GM12878 (cell line): ENCODE measurements at regions not wholly inside any gene's neighbourhood (a gene's known extent, or its start where the extent isn't known, plus 50 kb on each side); places are given as distances from the start of the nearest gene placed in this dataset.

Experiments
- ATAC-seq: fragments of 200-7000 bp; cut with Tn5 transposase; 3 replicates; pipeline ENCODE4 v1.9.1; 2020; ENCODE audit warnings: mild to moderate bottlenecking, moderate library complexity
- BruUV-seq: library from RNA; stranded (reverse); fragments of 400-500 nt; replicated peaks from 2 replicates; lab custom pipeline; 2021; lab: Mats Ljungman, UMichigan
- CTCF ChIA-PET: fragments of 300-600 bp; sonication (Branson Sonifier 250); formaldehyde crosslinking; extraction: SDS; loops from one replicate; lab custom pipeline; 2021; ENCODE audit warnings: inconsistent platforms; lab: Yijun Ruan, JAX
- POLR2A ChIA-PET: fragments of 350-600 bp; formaldehyde crosslinking; extraction: SDS; loops from one replicate; lab custom pipeline; 2021; ENCODE audit warnings: inconsistent platforms; lab: Charles Lee
- RAD21 ChIA-PET: fragments of 300-600 bp; sonication (Branson Sonifier 250); formaldehyde crosslinking; loops from one replicate; lab custom pipeline; 2023; ENCODE audit warnings: antibody characterized with exemption; ENCODE audit not compliant: unreplicated experiment; lab: Charles Lee
- SMC1A ChIA-PET: fragments of 300-600 bp; sonication (Branson Sonifier 250); formaldehyde crosslinking; loops from one replicate; lab custom pipeline; 2023; ENCODE audit not compliant: unreplicated experiment, uncharacterized antibody; lab: Charles Lee
- DNase-seq: peaks from one replicate; pipeline ENCODE4 v3.0.0-alpha.2; 2011; ENCODE audit warnings: low read depth, low spot score
- FAIRE-seq: peaks from 3 replicates; lab custom pipeline; 2011; peaks lifted over from hg19 to GRCh38; lab: Jason Lieb, UNC
- H2AFZ ChIP-seq: 2 replicates; pipeline ENCODE4 v1.6.0; 2011; ENCODE audit warnings: low read depth, low read length, control low read depth; ENCODE audit not compliant: control insufficient read depth
- H3K27ac ChIP-seq: 2 replicates; pipeline ENCODE4 v1.5.1; 2011; ENCODE audit warnings: control low read depth; ENCODE audit not compliant: control insufficient read depth, insufficient read depth
- H3K27me3 ChIP-seq, 2 experiments: replicated peaks in 1 of 2; 2 replicates each; pipeline versions ENCODE4 v1.6.0 to v1.6.1; 2011; ENCODE audit warnings: low read length in 1 of 2; ENCODE audit not compliant: control insufficient read depth in 2 of 2, insufficient read depth in 2 of 2
- H3K36me3 ChIP-seq, 2 experiments: 2 replicates each; pipeline ENCODE4 v1.5.1; 2011; ENCODE audit warnings: low read length in 1 of 2; ENCODE audit not compliant: control insufficient read depth in 2 of 2, insufficient read depth in 2 of 2
- H3K4me1 ChIP-seq: 2 replicates; pipeline ENCODE4 v1.6.1; 2011; ENCODE audit warnings: mild to moderate bottlenecking, low read length, moderate library complexity, mixed read lengths; ENCODE audit not compliant: control insufficient read depth, insufficient read depth
- H3K4me2 ChIP-seq: 2 replicates; pipeline ENCODE4 v1.6.0; 2011; ENCODE audit warnings: control low read depth; ENCODE audit not compliant: control insufficient read depth, insufficient read depth
- H3K4me3 ChIP-seq: fragments of 200-600 bp; sonication (generic); 2 replicates; pipeline ENCODE4 v1.5.1; 2016
- H3K79me2 ChIP-seq: 2 replicates; pipeline ENCODE4 v1.6.0; 2011; ENCODE audit warnings: low read length; ENCODE audit not compliant: control insufficient read depth, insufficient read depth
- H3K9ac ChIP-seq: 2 replicates; pipeline ENCODE4 v1.8.0; 2011; ENCODE audit warnings: low read length, control low read depth, mixed read lengths; ENCODE audit not compliant: control insufficient read depth, insufficient read depth
- H3K9me3 ChIP-seq: replicated peaks from 3 replicates; pipeline ENCODE4 v1.5.1; 2011; ENCODE audit warnings: mild to moderate bottlenecking, low read length; ENCODE audit not compliant: control insufficient read depth, insufficient read depth
- H4K20me1 ChIP-seq: 2 replicates; pipeline ENCODE4 v1.6.0; 2011; ENCODE audit not compliant: control insufficient read depth, insufficient read depth
- BACH1 ChIP-seq: fragments of 450-650 bp; IDR thresholded peaks from 2 replicates; pipeline ENCODE4 v1.6.1; 2017; ENCODE audit warnings: mild to moderate bottlenecking, borderline replicate concordance
- CEBPZ ChIP-seq: fragments of 150-350 bp; IDR thresholded peaks from 2 replicates; pipeline ENCODE4 v1.6.1; 2016; ENCODE audit warnings: low read depth, low read length
- GABPA ChIP-seq: IDR thresholded peaks from 2 replicates; pipeline ENCODE4 v1.6.1; 2014; ENCODE audit warnings: antibody characterized with exemption, low read depth, mild to moderate bottlenecking, inconsistent platforms
- HDAC2 ChIP-seq: fragments of 200-600 bp; sonication (generic); IDR thresholded peaks from 2 replicates; pipeline ENCODE4 v1.6.1; 2017
- IRF4 ChIP-seq: IDR thresholded peaks from 2 replicates; pipeline ENCODE4 v1.6.1; 2011; ENCODE audit warnings: low read depth, low read length
- KAT2A ChIP-seq: conservative IDR thresholded peaks from 2 replicates; pipeline ENCODE4 v1.6.1; 2011; ENCODE audit warnings: low read depth, low read length; ENCODE audit not compliant: control insufficient read depth
- NR2C1 ChIP-seq: fragments of 450-650 bp; IDR thresholded peaks from 2 replicates; pipeline ENCODE4 v1.6.1; 2017; ENCODE audit warnings: antibody characterized with exemption, mild to moderate bottlenecking, moderate library complexity
- PKNOX1 ChIP-seq: fragments of 450-650 bp; IDR thresholded peaks from 2 replicates; pipeline ENCODE4 v1.6.1; 2016; ENCODE audit warnings: mild to moderate bottlenecking
- RB1 ChIP-seq: fragments of 450-650 bp; formaldehyde crosslinking; IDR thresholded peaks from 2 replicates; pipeline ENCODE4 v1.6.1; 2017; ENCODE audit warnings: mild to moderate bottlenecking, borderline replicate concordance
- REST ChIP-seq: IDR thresholded peaks from 2 replicates; pipeline ENCODE4 v1.6.1; 2012; ENCODE audit warnings: mild to moderate bottlenecking, low read depth, low read length
- SMARCA5 ChIP-seq: fragments of 450-650 bp; IDR thresholded peaks from 2 replicates; pipeline ENCODE4 v1.6.1; 2017; ENCODE audit warnings: mild to moderate bottlenecking
- TCF7 ChIP-seq: IDR thresholded peaks from 2 replicates; pipeline ENCODE4 v1.6.1; 2014; ENCODE audit warnings: antibody characterized with exemption, borderline replicate concordance
- USF2 ChIP-seq: IDR thresholded peaks from 2 replicates; pipeline ENCODE4 v1.6.1; 2011; ENCODE audit warnings: low read depth, low read length, improper control_type of control experiment, borderline replicate concordance
- ZNF217 ChIP-seq: fragments of 450-650 bp; IDR thresholded peaks from 2 replicates; pipeline ENCODE4 v1.6.1; 2017; ENCODE audit warnings: antibody characterized with exemption, mild to moderate bottlenecking
- ZNF384 ChIP-seq: IDR thresholded peaks from 2 replicates; pipeline ENCODE4 v1.6.1; 2012; ENCODE audit warnings: low read depth, mild to moderate bottlenecking, low read length, improper control_type of control experiment, borderline replicate concordance
- ZNF622 ChIP-seq: fragments of 450-650 bp; IDR thresholded peaks from 2 replicates; pipeline ENCODE4 v1.6.1; 2017; ENCODE audit warnings: mild to moderate bottlenecking, inconsistent platforms
- WGBS: methylation state at CpG from one replicate; pipeline ENCODE4 v1.1.6; 2016; ENCODE audit warnings: low lambda C conversion rate; ENCODE audit not compliant: insufficient replicate concordance, insufficient coverage; ENCODE audit errors: missing lambda C conversion rate; 5-methylcytosine and 5-hydroxymethylcytosine counted together
- in situ Hi-C: fragments of 300-500 bp; cut with MboI; formaldehyde crosslinking; loops from 9 replicates; pipeline ENCODE4 v1.14.3; 2018; ENCODE audit warnings: mixed read lengths
- intact Hi-C: fragments of 100-400 bp; cut with micrococcal nuclease; formaldehyde crosslinking; loops from one replicate; pipeline ENCODE4 v1.14.2; 2022; ENCODE audit not compliant: unreplicated experiment

- Histone ChIP-seq H3K27ac (no peak overlapping the region), H3K79me2 (no peaks in the 10 kb centered on the region), H3K4me3 (no peak overlapping the region), H3K4me2 (no peak overlapping the region), H3K9ac (no peak overlapping the region), H3K27me3 (no peaks in the 10 kb centered on the region), H3K9me3 (no peaks in the 10 kb centered on the region), H3K36me3 (no peaks in the 10 kb centered on the region), H2AFZ (no peak overlapping the region), H3K4me1 (no peaks in the 10 kb centered on the region), H4K20me1 (no peaks in the 10 kb centered on the region)
- ATAC-seq (no peak), FAIRE-seq (no peak), DNase-seq (no peak)
- SMC1A ChIA-PET, result interaction anchor here (0.5 to 1.3 kb wide), 4 partner anchors 11 to 50 kb away, joined by 3 to 5 read pairs (median 4); no protein-coding TSS in a partner anchor
- in situ Hi-C loops, result no loop called here
- POLR2A ChIA-PET, result no interaction called here
- WGBS, result 69% methylated on average over 4 of the region's 4 CpGs
- intact Hi-C loops, result no loop called here
- TF ChIP-seq TCF7 (no peak), NR2C1 (no peak), PKNOX1 (no peak), RB1 (no peak), SMARCA5 (no peak), REST (no peak), BACH1 (no peak), ZNF217 (no peak), USF2 (no peak), GABPA (no peak), IRF4 (no peak), ZNF384 (no peak), CEBPZ (no peak), ZNF622 (no peak), HDAC2 (no peak), KAT2A (no peak)
- no TSS peak for BruUV-seq
- RAD21 ChIA-PET, result interaction anchor here (1.7 to 1.9 kb wide), 2 partner anchors 18 to 37 kb away, joined by 5 read pairs; no protein-coding TSS in a partner anchor
- CTCF ChIA-PET, result interaction anchor here (1.1 to 9.6 kb wide), 13 partner anchors 10 to 255 kb away, joined by 3 to 65 read pairs (median 7); no protein-coding TSS in a partner anchor
These were observed 58.8 kb downstream of the GGTLC2 start for GRCh38 chr22:22703203-22703570.
